ENCODE measurements at regions not wholly inside any gene's neighbourhood (a gene's known extent, or its start where the extent isn't known, plus 50 kb on each side); places are given as distances from the start of the nearest gene placed in this dataset.

GRCh38 chr2:196362973-196363549 lies 191.7 kb upstream of the STK17B start:
- Histone ChIP-seq H3K4me1 (ENCODE audit: control insufficient read depth in 1 of 2, extremely low read depth in 1 of 2, insufficient read depth in 2 of 2, low read length in 2 of 2) (no peaks in the 10 kb centered on the region), H3K36me3 (ENCODE audit: control insufficient read depth in 2 of 2, extremely low read depth in 1 of 2, insufficient read depth in 1 of 2, low read length in 1 of 2) (no peaks in the 10 kb centered on the region), H3K27me3 (replicated peaks in 1 of 2; ENCODE audit: control insufficient read depth in 2 of 2, extremely low read depth in 1 of 2, insufficient read depth in 2 of 2, low read length in 1 of 2) (no peaks in the 10 kb centered on the region), H3K4me3 (ENCODE audit: control insufficient read depth in 1 of 2, extremely low read depth in 1 of 2, low read length in 1 of 2) (no peak overlapping the region), H3K9me3 (no peaks in the 10 kb centered on the region), H3K27ac (ENCODE audit: low read length) (no peak overlapping the region)
- H3K9me3 Mint-ChIP-seq: peaks cover 2 to 7% (median 6%) of the 10 kb centered on the region in 3 donors
- no peaks in the 10 kb centered on the region for H3K36me3 Mint-ChIP-seq
- ChIA-PET CTCF (no interaction called here), POLR2A (interaction anchor here in 1 of 2 donors (0.5 kb wide), 1 partner anchor 236 kb away, joined by 3 read pairs; no protein-coding TSS in a partner anchor)
- DNase-seq: no peak
- no peak overlapping the region for H3K4me3 Mint-ChIP-seq
- 86% methylated on average over 1 of the region's 2 CpGs for WGBS (ENCODE audit: insufficient coverage)
- H3K4me1 Mint-ChIP-seq: peaks cover 2 to 8% (median 2%) of the 10 kb centered on the region in 3 donors
- H3K27ac Mint-ChIP-seq: no peak overlapping the region
- H3K27me3 Mint-ChIP-seq: no peaks in the 10 kb centered on the region
- no peak for ATAC-seq (replicated peaks in 1 of 4)

GRCh38 chr2:196365145-196365544 lies 193.8 kb upstream of the STK17B start:
- Histone ChIP-seq H3K27me3 (replicated peaks in 1 of 2; ENCODE audit: control insufficient read depth in 2 of 2, extremely low read depth in 1 of 2, insufficient read depth in 2 of 2, low read length in 1 of 2) (no peaks in the 10 kb centered on the region), H3K27ac (ENCODE audit: low read length) (no peak overlapping the region), H3K4me1 (ENCODE audit: control insufficient read depth in 1 of 2, extremely low read depth in 1 of 2, insufficient read depth in 2 of 2, low read length in 2 of 2) (no peaks in the 10 kb centered on the region), H3K4me3 (ENCODE audit: control insufficient read depth in 1 of 2, extremely low read depth in 1 of 2, low read length in 1 of 2) (no peak overlapping the region), H3K9me3 (no peaks in the 10 kb centered on the region), H3K36me3 (ENCODE audit: control insufficient read depth in 2 of 2, extremely low read depth in 1 of 2, insufficient read depth in 1 of 2, low read length in 1 of 2) (no peaks in the 10 kb centered on the region)
- H3K9me3 Mint-ChIP-seq: peaks cover 9 to 17% (median 15%) of the 10 kb centered on the region in 3 donors
- peaks cover 2 to 8% (median 2%) of the 10 kb centered on the region in 3 donors for H3K4me1 Mint-ChIP-seq
- no peak overlapping the region for H3K4me3 Mint-ChIP-seq
- H3K36me3 Mint-ChIP-seq: no peaks in the 10 kb centered on the region
- POLR2A ChIA-PET: no interaction called here
- WGBS (ENCODE audit: insufficient coverage): 80% methylated on average over 1 of the region's 3 CpGs
- CTCF ChIA-PET: interaction anchor here in 1 of 2 donors (0.5 to 0.6 kb wide), 2 partner anchors 40 to 1912 kb away, joined by 4 to 5 read pairs; no protein-coding TSS in a partner anchor
- DNase-seq (no peak), ATAC-seq (replicated peaks in 1 of 4) (no peak)
- H3K27ac Mint-ChIP-seq: no peak overlapping the region
- H3K27me3 Mint-ChIP-seq: no peaks in the 10 kb centered on the region

DNA sequence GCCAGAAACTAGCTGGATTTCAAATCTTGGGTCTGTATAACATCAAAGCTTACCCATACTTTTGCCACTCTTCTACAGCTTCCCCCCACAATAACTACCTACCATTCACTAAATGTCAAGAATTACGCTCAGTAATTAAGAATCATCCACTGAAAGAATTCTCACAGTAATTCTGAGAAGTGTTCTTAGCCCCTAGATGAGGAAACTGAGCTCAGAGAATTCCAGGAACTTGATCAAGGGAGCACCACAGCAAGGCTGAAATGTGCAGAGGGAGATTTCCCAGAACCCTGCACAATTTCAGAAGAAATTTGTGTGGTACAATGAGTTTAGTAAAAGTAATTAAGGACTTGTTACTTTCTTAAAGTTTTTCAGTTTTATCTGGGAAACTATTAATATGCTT lies 194.5 kb upstream of the STK17B start:
- peaks cover 11 to 17% (median 15%) of the 10 kb centered on the region in 3 donors for H3K9me3 Mint-ChIP-seq
- no peak overlapping the region for H3K4me3 Mint-ChIP-seq
- ATAC-seq (replicated peaks in 1 of 4) (no peak), DNase-seq (no peak)
- ChIA-PET POLR2A (no interaction called here), CTCF (no interaction called here)
- no CpG with 5 or more reads among the region's 1 CpG for WGBS (ENCODE audit: insufficient coverage)
- no peak overlapping the region for H3K27ac ChIP-seq (ENCODE audit: low read length)
- peaks cover 2 to 8% (median 2%) of the 10 kb centered on the region in 3 donors for H3K4me1 Mint-ChIP-seq
- H3K27me3 ChIP-seq (replicated peaks in 1 of 2; ENCODE audit: control insufficient read depth in 2 of 2, extremely low read depth in 1 of 2, insufficient read depth in 2 of 2, low read length in 1 of 2): no peaks in the 10 kb centered on the region
- H3K36me3 ChIP-seq (ENCODE audit: control insufficient read depth in 2 of 2, extremely low read depth in 1 of 2, insufficient read depth in 1 of 2, low read length in 1 of 2): no peaks in the 10 kb centered on the region
- H3K4me1 ChIP-seq (ENCODE audit: control insufficient read depth in 1 of 2, extremely low read depth in 1 of 2, insufficient read depth in 2 of 2, low read length in 2 of 2): no peaks in the 10 kb centered on the region
- no peaks in the 10 kb centered on the region for H3K27me3 Mint-ChIP-seq
- H3K9me3 ChIP-seq: no peaks in the 10 kb centered on the region
- no peak overlapping the region for H3K4me3 ChIP-seq (ENCODE audit: control insufficient read depth in 1 of 2, extremely low read depth in 1 of 2, low read length in 1 of 2)
- no peak overlapping the region for H3K27ac Mint-ChIP-seq
- H3K36me3 Mint-ChIP-seq: no peaks in the 10 kb centered on the region

DNA sequence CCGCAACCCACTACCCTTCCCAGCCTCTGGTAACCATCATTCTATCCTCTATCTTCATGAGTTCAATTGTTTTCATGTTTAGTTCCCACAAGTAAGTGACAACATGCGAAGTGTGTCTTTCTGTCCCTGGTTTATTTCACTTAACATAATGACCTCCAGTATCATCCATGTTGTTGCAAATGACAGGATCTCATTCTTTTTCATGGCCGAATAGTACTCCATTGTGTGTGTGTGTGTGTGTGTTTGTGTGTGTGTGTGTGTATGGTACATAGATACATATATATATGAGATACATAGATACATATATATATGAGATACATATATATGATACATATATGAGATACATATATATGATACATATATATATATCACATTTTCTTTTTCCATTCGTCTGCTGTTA lies 196.3 kb upstream of the STK17B start:
- Mint-ChIP-seq H3K4me3 (no peak overlapping the region), H3K9me3 (peaks cover 11 to 17% (median 15%) of the 10 kb centered on the region in 3 donors), H3K27ac (no peak overlapping the region), H3K27me3 (peaks cover 0 to 2% of the 10 kb centered on the region in 2 donors), H3K4me1 (peaks cover 2 to 8% (median 2%) of the 10 kb centered on the region in 3 donors), H3K36me3 (no peaks in the 10 kb centered on the region)
- DNase-seq (no peak), ATAC-seq (replicated peaks in 1 of 4) (no peak)
- H3K27me3 ChIP-seq (replicated peaks in 1 of 2; ENCODE audit: control insufficient read depth in 2 of 2, extremely low read depth in 1 of 2, insufficient read depth in 2 of 2, low read length in 1 of 2): no peaks in the 10 kb centered on the region
- ChIA-PET CTCF (no interaction called here), POLR2A (no interaction called here)
- H3K9me3 ChIP-seq: no peaks in the 10 kb centered on the region
- 100% methylated on average over 2 of the region's 4 CpGs for whole genome bisulfite sequencing (ENCODE audit: insufficient coverage)
- H3K4me3 ChIP-seq (ENCODE audit: control insufficient read depth in 1 of 2, extremely low read depth in 1 of 2, low read length in 1 of 2): no peak overlapping the region
- H3K27ac ChIP-seq (ENCODE audit: low read length): no peak overlapping the region
- H3K4me1 ChIP-seq (ENCODE audit: control insufficient read depth in 1 of 2, extremely low read depth in 1 of 2, insufficient read depth in 2 of 2, low read length in 2 of 2): no peaks in the 10 kb centered on the region
- no peaks in the 10 kb centered on the region for H3K36me3 ChIP-seq (ENCODE audit: control insufficient read depth in 2 of 2, extremely low read depth in 1 of 2, insufficient read depth in 1 of 2, low read length in 1 of 2)

GRCh38 chr2:196368546-196369225 lies 197.3 kb upstream of the STK17B start:
- Histone ChIP-seq H3K36me3 (ENCODE audit: control insufficient read depth in 2 of 2, extremely low read depth in 1 of 2, insufficient read depth in 1 of 2, low read length in 1 of 2) (no peaks in the 10 kb centered on the region), H3K4me3 (ENCODE audit: control insufficient read depth in 1 of 2, extremely low read depth in 1 of 2, low read length in 1 of 2) (no peak overlapping the region), H3K9me3 (no peaks in the 10 kb centered on the region), H3K27ac (ENCODE audit: low read length) (no peak overlapping the region), H3K27me3 (replicated peaks in 1 of 2; ENCODE audit: control insufficient read depth in 2 of 2, extremely low read depth in 1 of 2, insufficient read depth in 2 of 2, low read length in 1 of 2) (no peaks in the 10 kb centered on the region), H3K4me1 (ENCODE audit: control insufficient read depth in 1 of 2, extremely low read depth in 1 of 2, insufficient read depth in 2 of 2, low read length in 2 of 2) (no peaks in the 10 kb centered on the region)
- Mint-ChIP-seq H3K4me1 (peaks cover 2 to 8% (median 2%) of the 10 kb centered on the region in 3 donors), H3K4me3 (no peak overlapping the region), H3K27me3 (peaks cover 3% of the 10 kb centered on the region in 2 donors), H3K27ac (no peak overlapping the region), H3K9me3 (peaks cover 11 to 17% (median 15%) of the 10 kb centered on the region in 3 donors), H3K36me3 (no peaks in the 10 kb centered on the region)
- ChIA-PET POLR2A (no interaction called here), CTCF (no interaction called here)
- DNase-seq: no peak
- ATAC-seq (replicated peaks in 1 of 4): no peak
- no CpG with 5 or more reads among the region's 2 CpGs for WGBS (ENCODE audit: insufficient coverage)

GRCh38 chr2:196369967-196370366 lies 198.6 kb upstream of the STK17B start:
- no peak for DNase-seq
- no peak overlapping the region for H3K27ac Mint-ChIP-seq
- Histone ChIP-seq H3K27ac (ENCODE audit: low read length) (no peak overlapping the region), H3K36me3 (ENCODE audit: control insufficient read depth in 2 of 2, extremely low read depth in 1 of 2, insufficient read depth in 1 of 2, low read length in 1 of 2) (no peaks in the 10 kb centered on the region), H3K4me1 (ENCODE audit: control insufficient read depth in 1 of 2, extremely low read depth in 1 of 2, insufficient read depth in 2 of 2, low read length in 2 of 2) (no peaks in the 10 kb centered on the region), H3K4me3 (ENCODE audit: control insufficient read depth in 1 of 2, extremely low read depth in 1 of 2, low read length in 1 of 2) (no peak overlapping the region), H3K27me3 (replicated peaks in 1 of 2; ENCODE audit: control insufficient read depth in 2 of 2, extremely low read depth in 1 of 2, insufficient read depth in 2 of 2, low read length in 1 of 2) (no peaks in the 10 kb centered on the region), H3K9me3 (no peaks in the 10 kb centered on the region)
- no peaks in the 10 kb centered on the region for H3K36me3 Mint-ChIP-seq
- POLR2A ChIA-PET: no interaction called here
- no peak overlapping the region for H3K4me3 Mint-ChIP-seq
- CTCF ChIA-PET: no interaction called here
- ATAC-seq (replicated peaks in 1 of 4): no peak
- H3K4me1 Mint-ChIP-seq: peaks cover 2 to 8% (median 2%) of the 10 kb centered on the region in 3 donors
- H3K27me3 Mint-ChIP-seq: peaks cover 3 to 6% of the 10 kb centered on the region in 2 donors
- peaks cover 11 to 17% (median 15%) of the 10 kb centered on the region in 3 donors for H3K9me3 Mint-ChIP-seq
- WGBS (ENCODE audit: insufficient coverage): 33% methylated on average over 1 of the region's 1 CpG
